LHCN-M2 (cell line): ENCODE measurements at regions not wholly inside any gene's neighbourhood (a gene's known extent, or its start where the extent isn't known, plus 50 kb on each side); places are given as distances from the start of the nearest gene placed in this dataset.
"Not testable (repeated sequence)": the region's sequence is repeated elsewhere in the genome, so short reads cannot be mapped to it uniquely, and the experiment has no call there.

ENCODE experiments used
- DNase-seq: peaks from one replicate; pipeline ENCODE4 v3.0.0-alpha.2; 2012; ENCODE audit warnings: low read depth

GRCh38 chr5:117645400-117645799 is 1070.8 kb upstream of the SEMA6A start:
- no peak for DNase-seq

GRCh38 chr5:117638581-117638980 is 1064.0 kb upstream of the SEMA6A start:
- DNase-seq: no peak

DNA sequence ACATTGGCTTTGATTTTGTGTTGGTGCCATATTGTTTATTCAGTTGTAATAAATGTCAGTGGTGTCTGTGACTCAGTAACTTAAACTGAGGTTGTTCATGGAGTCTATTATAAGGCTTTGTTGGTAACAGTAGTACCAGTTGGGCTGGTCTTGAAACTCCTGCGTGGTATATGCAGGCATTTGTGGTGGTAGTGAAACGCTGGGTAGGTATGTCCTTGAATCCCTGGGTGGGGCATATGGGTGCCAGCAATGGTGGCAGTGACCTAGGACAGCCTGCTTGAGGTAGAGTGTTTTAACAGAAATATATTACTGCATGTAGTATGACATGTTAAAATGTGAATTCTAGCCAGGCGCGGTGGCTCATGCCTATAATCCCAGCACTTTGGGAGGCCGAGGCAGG is 1058.5 kb upstream of the SEMA6A start:
- no peak for DNase-seq

GRCh38 chr5:117624201-117624600 is 1049.6 kb upstream of the SEMA6A start:
- no peak for DNase-seq

DNA sequence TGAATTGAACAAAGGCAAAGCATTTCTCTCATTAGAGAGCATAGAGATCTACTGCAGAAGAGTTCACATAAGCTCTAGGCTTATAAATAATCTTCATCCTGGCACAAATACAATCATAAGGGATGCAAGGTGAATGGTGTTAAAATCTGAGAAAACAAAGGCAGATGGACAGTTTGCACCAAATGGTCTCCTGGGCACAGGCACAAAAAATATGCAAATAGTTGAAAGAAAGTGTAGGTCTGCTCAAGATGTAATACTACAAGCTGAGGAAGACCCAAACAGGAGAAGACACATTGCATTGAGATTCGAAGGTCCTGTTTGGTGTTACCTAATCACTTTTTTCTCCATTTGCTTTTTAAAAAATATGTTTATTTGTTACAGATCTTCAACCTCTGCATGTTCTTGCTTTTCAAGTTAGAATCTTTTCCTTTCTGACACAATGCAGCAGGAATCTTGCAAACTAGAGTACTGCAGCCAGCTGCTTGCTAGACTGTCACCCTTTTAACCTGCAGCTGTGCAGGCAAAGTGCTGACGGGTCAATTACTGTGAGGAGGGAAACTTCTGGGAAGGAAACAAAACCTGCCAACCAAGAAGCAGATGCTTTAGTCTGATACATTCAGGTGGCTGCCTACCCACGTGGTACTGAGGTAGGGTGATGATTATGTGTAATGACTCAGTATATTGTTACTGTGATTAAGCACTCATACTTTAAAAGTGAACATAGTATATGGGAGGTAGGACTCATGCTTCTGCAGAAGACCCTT is 1048.6 kb upstream of the SEMA6A start:
- DNase-seq: peak; percentile 75

- no peak for DNase-seq
Measured at GRCh38 chr5:117621921-117622320, 1047.3 kb upstream of the SEMA6A start.

- peak; percentile 62 for DNase-seq
Measured at GRCh38 chr5:117615226-117615625, 1040.6 kb upstream of the SEMA6A start.

GRCh38 chr5:117614408-117614807 is 1039.8 kb upstream of the SEMA6A start:
- no peak for DNase-seq

DNA sequence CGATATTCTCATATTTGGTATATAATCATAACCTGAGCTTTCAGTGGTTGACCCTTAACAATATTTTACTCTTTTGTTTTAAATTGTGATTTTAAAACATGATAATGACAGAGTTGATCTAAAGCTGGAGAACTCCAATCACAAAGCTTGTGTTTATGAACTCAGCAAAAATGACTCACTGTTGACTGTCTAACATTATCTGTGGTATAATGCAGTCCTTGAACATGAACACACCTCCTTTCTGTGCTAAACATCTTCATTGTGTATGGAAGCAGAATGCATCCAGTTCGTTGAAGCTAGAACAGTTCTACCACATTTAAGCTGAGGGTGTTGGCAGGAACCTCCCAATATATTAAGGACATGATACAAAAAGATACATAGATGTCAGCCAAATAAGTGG is 1030.2 kb upstream of the SEMA6A start:
- no peak for DNase-seq

DNA sequence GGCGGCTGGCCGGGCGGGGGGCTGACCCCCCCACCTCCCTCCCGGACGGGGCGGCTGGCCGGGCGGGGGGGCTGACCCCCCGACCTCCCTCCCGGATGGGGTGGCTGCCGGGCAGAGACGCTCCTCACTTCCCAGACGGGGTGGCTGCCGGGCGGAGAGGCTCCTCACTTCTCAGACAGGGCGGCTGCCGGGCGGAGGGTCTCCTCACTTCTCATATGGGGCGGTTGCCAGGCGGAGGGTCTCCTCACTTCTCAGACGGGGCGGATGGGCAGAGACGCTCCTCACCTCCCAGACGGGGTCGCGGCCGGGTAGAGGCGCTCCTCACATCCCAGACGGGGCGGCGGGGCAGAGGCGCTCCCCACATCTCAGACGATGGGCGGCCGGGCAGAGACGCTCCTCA is 1025.2 kb upstream of the SEMA6A start:
- DNase-seq: not testable (repeated sequence)

DNA sequence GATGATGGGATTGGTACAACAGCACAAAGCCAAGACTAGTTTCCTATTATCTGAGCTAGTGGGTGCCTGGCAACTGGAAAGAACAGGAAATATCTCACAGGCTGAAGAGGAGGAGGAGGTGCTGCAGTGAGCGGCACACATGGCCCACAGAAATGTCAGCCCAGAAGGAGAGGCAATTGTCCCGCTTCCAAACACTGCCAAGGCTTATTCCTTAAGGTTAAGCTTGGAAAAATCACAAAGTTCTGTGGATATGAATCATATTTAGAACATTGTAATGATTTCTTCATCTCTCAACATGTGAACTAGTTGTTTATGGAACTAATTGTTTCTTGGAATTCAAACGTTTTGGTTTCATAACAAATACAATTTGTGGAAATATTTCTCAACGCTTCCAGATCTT is 1019.5 kb upstream of the SEMA6A start:
- DNase-seq: peak; percentile 62

- peak; percentile 58 for DNase-seq
Measured at GRCh38 chr5:117590944-117591343, 1016.3 kb upstream of the SEMA6A start.

DNA sequence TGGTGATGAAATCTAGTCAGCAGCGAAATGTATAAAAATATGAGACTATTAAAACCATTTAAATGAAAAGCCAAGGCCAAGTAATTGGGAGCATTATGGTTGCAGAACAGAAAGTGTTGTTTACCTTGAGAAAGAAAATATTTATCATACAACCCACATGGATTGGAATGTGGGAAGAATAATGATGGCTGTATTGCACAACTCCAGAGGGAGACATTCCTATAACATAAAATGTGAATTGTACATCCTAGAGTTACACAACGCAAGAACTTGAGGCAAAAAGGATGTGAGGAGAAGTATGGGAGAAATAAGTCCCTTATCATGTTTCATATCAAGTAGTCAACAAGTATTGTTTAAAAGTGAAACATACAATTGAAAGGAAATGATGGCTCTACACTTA is 1014.0 kb upstream of the SEMA6A start:
- DNase-seq: no peak

GRCh38 chr5:117587111-117587510 is 1012.5 kb upstream of the SEMA6A start:
- no peak for DNase-seq

DNA sequence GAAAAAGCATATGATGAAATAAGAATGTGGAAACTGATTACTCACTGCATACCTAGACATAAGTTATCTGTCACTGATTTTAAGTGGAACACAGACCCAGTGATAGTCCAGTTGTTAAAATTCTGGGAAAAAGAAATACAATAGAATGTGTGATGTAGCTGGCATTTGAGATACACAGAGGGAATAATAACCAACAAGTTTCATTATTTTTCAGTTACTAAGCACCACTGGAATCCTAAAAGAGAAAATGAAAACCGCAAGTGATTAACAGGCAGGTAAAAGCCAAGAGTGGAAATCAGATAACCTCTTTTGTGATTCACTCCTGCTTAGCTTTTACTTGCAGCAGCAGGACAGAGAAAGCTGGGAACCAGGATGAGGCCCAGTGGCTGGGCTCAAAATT is 994.0 kb upstream of the SEMA6A start:
- no peak for DNase-seq

GRCh38 chr5:117568126-117568525 is 993.5 kb upstream of the SEMA6A start:
- DNase-seq: no peak

- no peak for DNase-seq
Measured at GRCh38 chr5:117562647-117563046, 988.0 kb upstream of the SEMA6A start.

DNA sequence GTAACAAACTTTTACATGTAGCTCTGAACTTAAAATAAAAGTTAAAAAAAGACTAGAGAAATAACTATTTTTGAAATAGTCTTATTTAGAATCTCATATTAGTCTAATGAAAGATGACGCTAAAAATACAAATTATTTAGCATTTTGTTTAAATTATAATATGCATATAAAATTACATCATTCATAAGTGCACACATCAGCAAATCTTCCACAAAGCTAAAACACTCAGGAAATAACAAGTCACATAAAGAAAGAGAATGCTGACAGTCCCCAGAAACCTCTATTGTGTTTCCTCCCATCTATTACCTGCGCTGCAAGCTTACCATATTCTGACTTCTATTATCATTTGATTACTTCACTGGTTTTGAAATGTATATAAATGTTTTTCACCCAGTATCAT is 986.9 kb upstream of the SEMA6A start:
- DNase-seq: no peak

DNA sequence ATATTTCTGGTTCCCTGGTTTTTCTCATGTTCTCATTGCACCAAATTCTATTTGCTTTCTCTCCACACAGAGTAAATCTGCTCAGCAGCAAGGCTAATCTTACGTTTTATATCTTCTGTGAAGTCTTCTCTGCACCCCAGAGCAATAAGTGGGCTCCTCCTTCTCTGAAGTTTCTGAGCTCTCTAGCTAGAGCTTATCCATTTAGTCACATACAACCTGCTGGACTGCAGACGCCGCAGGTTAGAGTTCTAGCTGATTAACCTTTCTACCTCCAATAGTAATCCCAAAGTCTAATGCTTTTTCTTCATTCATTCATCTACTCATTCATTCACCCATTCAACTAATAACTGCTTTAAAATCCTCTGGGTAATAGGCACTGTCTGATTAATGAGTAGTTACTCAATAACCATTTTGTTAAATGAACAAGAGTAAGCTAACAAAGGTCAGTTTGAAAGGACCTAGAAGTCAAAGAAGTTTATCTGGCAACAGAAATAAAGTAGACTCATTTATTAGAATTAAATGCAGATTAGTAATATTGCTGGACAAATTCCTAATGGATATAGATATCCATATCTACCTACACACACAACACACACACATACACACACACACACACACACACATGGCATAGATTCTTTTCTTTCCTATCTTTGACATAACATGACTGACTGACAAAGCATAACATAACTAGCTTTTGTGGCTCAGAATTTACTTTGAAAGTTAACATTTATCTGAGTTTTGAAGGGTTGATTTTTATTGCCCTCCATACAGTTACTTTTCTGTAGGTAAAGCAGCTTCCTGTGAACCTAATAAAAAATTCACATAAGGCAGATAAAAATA is 984.6 kb upstream of the SEMA6A start:
- no peak for DNase-seq

- DNase-seq: no peak
Measured at GRCh38 chr5:117551236-117551635, 976.6 kb upstream of the SEMA6A start.

DNA sequence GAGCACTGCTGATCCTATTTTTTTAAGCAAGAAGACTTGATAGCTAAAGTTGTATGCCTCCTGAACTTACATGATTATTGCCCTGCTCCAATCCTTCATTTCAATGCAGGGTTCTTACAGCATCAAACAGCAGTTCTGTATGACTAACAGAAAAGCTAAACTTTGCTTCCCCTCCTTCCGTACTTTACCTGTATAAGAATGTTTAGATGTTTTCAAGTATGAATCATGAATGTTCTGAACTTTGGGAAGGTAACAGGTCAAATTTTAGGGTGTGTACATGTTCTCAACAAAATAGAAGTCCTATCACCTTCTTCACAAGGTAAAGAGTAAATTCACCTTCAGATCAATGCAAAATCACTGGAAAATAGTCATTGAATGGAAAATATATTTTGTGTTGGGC is 972.6 kb upstream of the SEMA6A start:
- no peak for DNase-seq

GRCh38 chr5:117539692-117540091 is 965.1 kb upstream of the SEMA6A start:
- DNase-seq: no peak

- DNase-seq: no peak
Measured at GRCh38 chr5:117533792-117534191, 959.2 kb upstream of the SEMA6A start.
